GM19351 (cell line): ENCODE measurements at regions not wholly inside any gene's neighbourhood (a gene's known extent, or its start where the extent isn't known, plus 50 kb on each side); places are given as distances from the start of the nearest gene placed in this dataset.

Experiments used
- ATAC-seq: cut with Tn5 transposase; IDR thresholded peaks from one replicate; pipeline ENCODE4 v1.9.1; 2021; ENCODE audit warnings: mild to moderate bottlenecking, moderate library complexity; ENCODE audit not compliant: unreplicated experiment

DNA sequence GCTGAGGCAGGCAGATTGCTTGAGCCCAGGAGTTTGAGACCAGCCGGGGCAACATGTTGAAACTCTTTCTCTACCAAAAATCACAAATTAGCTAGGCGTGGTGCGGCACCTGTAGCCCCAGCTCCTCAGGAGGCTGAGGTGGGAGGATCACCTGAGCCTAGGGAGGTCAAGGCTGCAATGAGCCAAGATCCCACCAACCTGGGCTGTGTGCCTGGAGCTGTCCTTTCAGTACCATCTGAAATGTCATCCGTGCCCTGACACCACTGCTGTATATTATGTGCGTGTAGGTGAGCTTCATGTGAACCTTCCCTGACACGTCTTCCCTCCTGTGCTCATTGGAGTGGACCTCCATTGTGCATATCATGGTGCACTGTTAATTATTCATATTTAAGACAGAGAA is 84.8 kb upstream of the HNRNPA3 start:
- no peak for ATAC-seq

DNA sequence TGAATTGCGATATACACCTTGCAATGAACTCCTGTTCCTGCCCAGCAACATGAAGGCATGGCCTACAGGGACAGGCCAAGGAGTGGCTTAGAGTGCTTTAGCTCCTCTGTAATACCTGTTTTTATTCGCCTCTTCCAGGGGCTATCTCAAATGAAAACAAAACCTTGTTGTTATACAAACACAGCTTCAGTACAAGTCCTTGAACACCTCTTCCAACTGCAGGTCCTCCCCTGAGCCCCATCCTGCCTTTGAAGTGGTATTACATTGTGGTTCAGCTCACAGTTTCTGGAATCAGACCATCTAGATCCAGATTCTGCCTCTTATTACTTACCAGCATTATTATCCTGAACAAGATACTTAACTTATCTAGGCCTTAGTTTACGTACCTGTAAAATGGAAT is 83.0 kb upstream of the HNRNPA3 start:
- ATAC-seq = no peak

DNA sequence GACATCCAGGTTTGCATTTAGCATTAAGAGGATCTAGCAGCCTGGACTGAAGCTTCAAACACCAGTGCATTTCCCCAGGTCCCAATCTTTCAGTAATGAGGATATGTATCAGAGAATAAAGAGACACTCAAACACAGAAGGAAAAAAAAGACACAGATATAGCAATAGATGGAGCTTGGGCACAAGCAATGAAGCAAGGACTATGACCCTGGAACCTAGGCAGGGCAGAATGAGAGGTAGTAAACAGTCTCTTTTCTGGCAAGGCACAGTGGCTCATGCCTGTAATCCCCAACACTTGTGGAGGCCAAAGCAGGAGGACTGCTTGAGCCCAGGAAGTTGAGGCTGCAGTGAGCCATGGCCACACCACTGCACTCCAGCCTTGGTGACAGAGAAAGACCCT is 80.7 kb upstream of the HNRNPA3 start:
- ATAC-seq = no peak

DNA sequence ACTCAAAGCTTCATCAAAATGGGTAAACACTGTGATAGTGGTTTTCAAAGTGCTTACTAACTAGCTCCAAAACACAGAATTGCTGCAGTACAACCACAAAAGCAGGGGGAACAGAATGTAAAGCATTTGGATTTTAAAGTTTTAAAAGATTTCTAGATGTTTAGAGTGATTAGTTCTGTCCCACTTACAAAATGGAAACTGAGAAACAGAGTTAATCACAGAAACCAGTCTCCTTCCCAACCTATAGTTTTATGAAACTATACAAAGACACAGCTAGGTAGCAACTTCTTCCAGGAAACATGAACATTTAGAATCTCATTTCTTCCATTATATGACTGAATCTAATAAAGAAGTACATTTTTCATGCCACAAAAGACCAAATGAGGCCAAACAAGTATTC is 73.8 kb upstream of the HNRNPA3 start:
- no peak for ATAC-seq

DNA sequence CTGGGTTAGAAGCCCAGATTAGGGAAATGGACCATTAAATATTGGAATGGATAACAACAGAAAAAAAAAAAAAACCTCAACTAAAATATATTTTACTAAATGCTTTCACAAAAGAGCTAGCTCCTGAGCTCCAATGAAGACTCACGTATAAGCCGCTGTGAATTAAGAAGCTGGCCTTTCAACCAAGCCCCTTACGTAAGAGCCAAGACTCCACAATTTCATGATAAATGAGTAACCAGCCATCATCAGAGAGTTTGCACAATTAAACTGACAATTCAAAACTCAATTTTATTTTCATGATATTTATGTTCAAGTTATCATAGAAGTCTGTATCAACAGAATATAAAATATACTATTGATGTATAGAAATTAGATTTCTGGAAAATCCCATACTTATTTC is 70.7 kb upstream of the HNRNPA3 start:
- no peak for ATAC-seq

DNA sequence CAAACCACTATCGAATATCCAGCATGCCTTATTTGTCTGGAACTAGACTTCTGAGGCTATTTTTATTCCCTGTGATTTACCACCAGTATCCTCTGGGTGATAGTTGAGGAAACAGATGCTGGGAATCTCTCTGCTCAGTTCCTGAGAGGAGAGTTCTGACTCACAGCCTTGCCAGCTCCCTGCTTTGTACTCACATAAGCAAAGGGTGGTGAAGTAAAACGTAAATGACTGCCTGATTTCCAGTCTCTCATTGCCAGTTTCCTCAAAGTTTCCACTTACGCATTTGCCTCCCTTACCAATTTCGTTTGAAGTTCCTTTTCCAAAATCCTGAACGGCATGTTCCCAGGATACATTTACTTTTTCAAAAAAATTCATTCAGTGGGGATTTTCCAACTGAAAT is 69.2 kb upstream of the HNRNPA3 start:
- no peak for ATAC-seq

DNA sequence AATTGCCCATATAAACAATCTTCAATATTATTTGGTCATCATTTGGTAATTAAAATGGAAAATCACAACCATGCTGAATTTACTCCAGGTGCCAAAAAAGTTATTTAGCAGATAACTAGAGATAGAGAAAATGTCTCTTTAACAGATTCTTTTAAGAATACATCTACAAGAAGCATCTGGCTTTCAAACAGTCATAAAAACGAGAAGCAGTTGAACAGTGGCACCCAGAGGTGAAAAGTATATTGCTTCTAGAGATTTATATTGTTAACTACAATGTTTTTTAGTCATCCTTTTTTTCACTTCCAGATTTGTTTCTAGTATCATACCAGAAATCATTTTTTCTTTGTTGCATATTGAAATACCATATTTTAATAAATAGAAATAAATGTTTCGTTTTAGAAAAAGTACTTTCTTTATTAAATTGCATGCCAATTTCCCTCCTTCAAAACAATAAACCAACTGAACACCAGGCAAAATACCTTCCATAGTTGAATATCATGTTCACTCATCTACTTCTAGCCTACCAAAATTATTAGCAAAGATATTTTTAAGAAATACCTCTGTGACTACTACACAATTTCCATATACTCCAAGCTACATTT is 65.4 kb upstream of the HNRNPA3 start:
- peak; percentile 51 for ATAC-seq

DNA sequence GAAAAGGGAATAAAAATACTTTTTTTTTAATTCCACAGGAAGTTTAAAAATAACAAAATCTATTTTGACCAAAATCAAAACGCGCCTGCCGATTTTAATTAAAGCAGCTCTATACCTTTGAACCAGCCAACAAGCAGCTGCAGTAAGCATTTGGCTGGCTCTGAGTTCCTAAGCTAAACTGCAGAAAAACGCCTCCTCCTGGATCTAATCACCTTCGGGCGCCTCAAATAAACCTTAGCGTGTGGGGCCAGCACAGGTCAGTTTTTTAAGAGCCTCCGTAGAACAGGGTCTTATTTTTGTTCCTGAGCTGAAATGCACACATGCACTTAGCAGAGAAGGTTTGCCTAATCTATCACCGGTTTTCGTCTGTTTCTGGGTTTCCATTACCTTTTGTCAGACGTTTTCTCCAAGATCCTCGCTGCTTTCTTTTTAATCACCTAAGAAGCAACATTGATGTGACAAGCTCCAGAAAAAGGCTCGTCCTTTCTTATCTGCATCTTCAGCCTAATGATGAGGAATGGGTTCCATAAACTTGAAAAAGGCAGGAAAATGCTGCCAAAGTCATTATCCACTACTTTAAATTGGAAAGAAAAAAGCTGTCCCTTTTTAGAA is 64.7 kb upstream of the HNRNPA3 start:
- ATAC-seq = no peak

DNA sequence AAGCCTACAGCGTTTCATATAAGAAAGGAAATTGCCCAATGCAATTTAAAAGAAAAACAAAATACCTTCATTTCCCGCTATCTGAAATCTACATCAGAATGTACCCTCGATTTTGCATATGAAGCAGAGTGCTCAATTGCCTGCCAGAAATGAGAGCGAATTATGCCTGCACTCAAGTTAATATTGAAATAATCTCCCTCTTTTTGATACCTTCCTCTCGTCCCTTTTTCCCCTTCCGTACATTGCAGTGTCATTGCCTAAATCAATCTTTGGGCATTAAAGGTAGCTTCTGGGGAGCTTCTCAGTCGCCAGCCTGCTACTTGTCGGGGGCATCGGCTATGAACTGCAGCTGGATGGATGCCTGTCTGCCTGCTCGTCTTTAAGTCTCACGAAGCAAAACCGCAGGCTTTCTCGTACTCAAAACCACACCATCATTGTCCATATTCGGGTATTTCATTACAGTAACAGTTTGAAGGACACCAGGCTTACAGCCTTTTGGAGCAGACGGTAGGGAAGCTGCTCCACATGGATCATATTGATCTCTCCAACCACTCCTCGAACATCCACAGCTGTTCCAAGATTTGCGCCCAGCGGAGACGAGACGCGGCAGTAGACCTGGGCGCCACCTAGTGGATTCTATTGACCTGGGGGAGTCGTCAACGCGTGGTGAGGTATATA is 64.0 kb upstream of the HNRNPA3 start:
- peak; percentile 83 for ATAC-seq

DNA sequence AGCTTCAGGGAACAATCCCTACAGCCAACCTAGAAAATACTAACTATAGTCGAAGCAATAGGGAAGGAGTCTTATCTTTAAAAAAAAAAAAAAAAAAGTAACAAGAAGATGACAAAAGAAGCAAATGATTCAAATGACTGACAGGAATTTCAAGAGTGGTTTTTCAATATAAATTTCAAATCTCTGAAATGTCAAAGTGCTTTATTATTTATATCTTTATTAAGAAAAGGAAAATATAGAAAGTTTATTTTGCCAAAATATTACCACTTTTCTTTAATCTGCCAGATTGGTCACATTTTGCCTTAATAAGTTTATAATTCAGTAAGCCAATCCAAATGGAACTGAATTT is 63.5 kb upstream of the HNRNPA3 start:
- ATAC-seq = no peak

DNA sequence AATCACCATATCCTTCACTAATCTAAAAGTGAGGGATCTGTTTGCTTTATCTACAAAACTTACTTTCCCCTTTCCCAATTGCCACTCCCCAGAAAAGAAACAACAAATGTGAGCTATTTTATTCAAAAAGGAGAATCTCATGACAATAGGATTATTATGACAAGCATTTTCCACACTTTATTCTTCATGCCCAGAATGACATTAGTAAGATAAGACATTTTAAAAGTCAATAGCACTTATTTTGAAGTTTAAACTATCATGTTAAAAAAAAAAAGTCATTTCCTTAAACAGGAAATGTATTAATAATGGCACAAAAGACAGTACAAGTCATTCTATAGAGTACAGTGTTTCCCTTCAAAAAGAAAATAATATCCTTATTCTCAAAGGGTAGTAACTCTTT is 58.8 kb upstream of the HNRNPA3 start:
- no peak for ATAC-seq

DNA sequence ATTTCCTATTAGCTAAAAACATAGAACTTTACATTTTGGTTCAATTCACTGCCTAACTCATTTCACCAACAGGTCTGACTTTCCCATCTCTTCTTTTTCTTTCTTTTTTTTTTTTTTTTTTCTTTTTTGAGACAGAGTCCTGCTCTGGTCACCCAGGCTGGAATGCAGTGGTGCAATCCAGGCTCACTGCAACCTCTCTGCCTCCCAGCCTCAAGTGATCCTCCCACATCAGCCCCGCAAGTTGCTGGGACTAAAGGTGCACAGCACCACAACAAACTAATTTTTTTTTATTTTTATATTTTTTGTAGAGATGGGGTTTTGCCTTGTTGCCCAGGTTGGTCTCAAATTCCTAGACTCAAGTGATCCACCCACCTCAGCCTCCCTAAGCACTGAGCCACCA is 57.8 kb upstream of the HNRNPA3 start:
- ATAC-seq = no peak

DNA sequence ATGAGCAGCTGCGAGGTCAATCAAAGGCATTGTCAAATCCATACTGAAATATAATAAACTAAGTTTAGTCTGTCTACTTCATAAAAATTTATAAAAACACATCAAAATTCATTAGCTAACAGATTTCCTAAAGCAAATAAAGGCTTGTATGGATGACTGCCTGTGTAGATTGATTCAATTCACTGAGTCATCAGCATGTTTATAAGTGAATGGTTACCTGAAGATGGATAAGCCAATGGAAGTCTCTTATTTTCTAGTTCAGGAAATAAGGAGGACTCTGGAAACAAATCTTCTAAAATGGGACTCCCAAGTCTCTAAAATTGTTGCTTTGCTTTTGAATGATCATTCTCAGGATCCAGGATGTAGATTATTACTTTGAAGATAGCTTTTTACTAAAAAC is 57.0 kb upstream of the HNRNPA3 start:
- no peak for ATAC-seq

DNA sequence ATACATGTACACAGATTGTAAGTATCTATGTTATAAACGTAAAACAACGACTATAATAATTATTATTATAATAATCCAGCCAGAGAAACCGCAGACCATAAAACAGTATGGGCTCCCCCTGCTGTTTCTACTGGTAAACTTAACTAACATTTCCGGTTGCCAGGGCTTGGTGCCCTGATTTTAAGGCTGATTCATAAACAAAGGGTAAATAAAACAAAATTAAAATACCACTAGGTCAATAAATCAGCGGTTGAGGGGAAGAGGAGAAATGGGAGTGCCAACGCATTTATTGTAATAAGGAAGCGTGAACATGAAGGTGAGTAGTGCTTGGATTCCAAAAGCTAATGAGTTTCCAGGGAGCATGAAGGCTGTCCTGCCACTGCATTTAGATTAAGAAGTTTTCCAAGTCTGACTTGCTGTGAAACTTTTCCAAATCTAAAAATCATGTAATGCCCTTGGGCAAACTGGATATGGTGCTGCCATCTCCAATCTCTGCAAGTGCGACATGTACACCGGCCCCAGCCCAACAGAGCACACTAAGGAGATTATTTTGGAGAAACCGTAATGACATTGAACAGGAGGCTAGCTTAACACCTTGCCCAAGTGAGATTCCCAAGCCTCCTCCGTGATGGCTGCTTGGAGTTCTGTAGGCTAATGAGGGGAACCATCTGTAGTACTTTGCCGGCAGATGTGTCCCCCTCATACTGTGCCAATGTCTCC is 50.7 kb upstream of the HNRNPA3 start:
- ATAC-seq = no peak
